Effector memory CD8-positive, alpha-beta T cell (primary cell): ENCODE measurements at regions not wholly inside any gene's neighbourhood (a gene's known extent, or its start where the extent isn't known, plus 50 kb on each side); places are given as distances from the start of the nearest gene placed in this dataset.
"Not testable (repeated sequence)": the region's sequence is repeated elsewhere in the genome, so short reads cannot be mapped to it uniquely, and the experiment has no call there.

ENCODE experiments used
- ATAC-seq: fragments of 150-1000 bp; cut with Tn5 transposase; replicated peaks from 2 replicates; pipeline ENCODE4 v1.10.0; 2021; ENCODE audit warnings: mild to moderate bottlenecking, moderate library complexity
- DNase-seq, 3 experiments: peaks; one replicate each; pipeline ENCODE4 v3.0.0; 2021
- H3K27ac Mint-ChIP-seq, 2 donors: one replicate each; pipeline ENCODE4 v1.8.0; 2022; ENCODE audit warnings: mild to moderate bottlenecking in 2 of 2, mixed read lengths in 2 of 2, moderate library complexity in 2 of 2
- H3K27me3 Mint-ChIP-seq, 2 donors: one replicate each; pipeline ENCODE4 v1.8.0; 2022; ENCODE audit warnings: mixed read lengths in 2 of 2
- H3K36me3 Mint-ChIP-seq: one replicate; pipeline ENCODE4 v1.8.0; 2022; ENCODE audit warnings: mild to moderate bottlenecking, moderate library complexity, mixed read lengths; ENCODE audit not compliant: insufficient read depth
- H3K4me1 Mint-ChIP-seq, 2 donors: one replicate each; pipeline ENCODE4 v1.8.0; 2022; ENCODE audit warnings: low read depth in 2 of 2, mixed read lengths in 2 of 2
- H3K4me3 Mint-ChIP-seq, 2 donors: one replicate each; pipeline ENCODE4 v1.8.0; 2022; ENCODE audit warnings: mild to moderate bottlenecking in 2 of 2, mixed read lengths in 2 of 2, moderate library complexity in 2 of 2
- H3K9me3 Mint-ChIP-seq, 2 donors: one replicate each; pipeline ENCODE4 v1.8.0; 2022; ENCODE audit warnings: mixed read lengths in 2 of 2

- DNase-seq, H3K36me3 Mint-ChIP-seq, H3K27ac Mint-ChIP-seq, H3K4me3 Mint-ChIP-seq, ATAC-seq, H3K9me3 Mint-ChIP-seq, H3K4me1 Mint-ChIP-seq: not testable (repeated sequence)
- H3K27me3 Mint-ChIP-seq: peaks cover 8 to 19% of the 10 kb centered on the region in 2 donors
These were observed 180.2 kb downstream of the TBC1D2B start for GRCh38 chr15:77897113-77897895.

- H3K4me1 Mint-ChIP-seq, H3K36me3 Mint-ChIP-seq, ATAC-seq, H3K4me3 Mint-ChIP-seq, DNase-seq, H3K27ac Mint-ChIP-seq, H3K9me3 Mint-ChIP-seq: not testable (repeated sequence)
- peaks cover 8 to 28% of the 10 kb centered on the region in 2 donors for H3K27me3 Mint-ChIP-seq
These were observed 181.1 kb downstream of the TBC1D2B start for GRCh38 chr15:77896147-77897112.

GRCh38 chr15:77895742-77896141, 181.8 kb downstream of the TBC1D2B start:
- ATAC-seq: no peak
- Mint-ChIP-seq H3K27ac (no peak overlapping the region), H3K27me3 (peaks cover 8 to 28% of the 10 kb centered on the region in 2 donors), H3K4me1 (peaks cover 4 to 5% of the 10 kb centered on the region in 2 donors), H3K36me3 (no peaks in the 10 kb centered on the region), H3K4me3 (no peak overlapping the region), H3K9me3 (no peaks in the 10 kb centered on the region)
- no peak for DNase-seq

- not testable (repeated sequence) for H3K9me3 Mint-ChIP-seq, H3K36me3 Mint-ChIP-seq, DNase-seq, H3K4me1 Mint-ChIP-seq, H3K27ac Mint-ChIP-seq, H3K4me3 Mint-ChIP-seq, ATAC-seq
- H3K27me3 Mint-ChIP-seq: peaks cover 8 to 28% of the 10 kb centered on the region in 2 donors
These were observed 182.4 kb downstream of the TBC1D2B start for GRCh38 chr15:77895145-77895544.

GRCh38 chr15:77893671-77894640, 183.6 kb downstream of the TBC1D2B start:
- ATAC-seq, DNase-seq, H3K27ac Mint-ChIP-seq, H3K4me1 Mint-ChIP-seq, H3K4me3 Mint-ChIP-seq, H3K9me3 Mint-ChIP-seq, H3K36me3 Mint-ChIP-seq: not testable (repeated sequence)
- H3K27me3 Mint-ChIP-seq: peaks cover 8 to 35% of the 10 kb centered on the region in 2 donors

- H3K36me3 Mint-ChIP-seq, H3K9me3 Mint-ChIP-seq, H3K4me1 Mint-ChIP-seq, ATAC-seq, DNase-seq, H3K4me3 Mint-ChIP-seq, H3K27ac Mint-ChIP-seq: not testable (repeated sequence)
- peaks cover 8 to 35% of the 10 kb centered on the region in 2 donors for H3K27me3 Mint-ChIP-seq
These were observed 184.3 kb downstream of the TBC1D2B start for GRCh38 chr15:77893246-77893645.

- Mint-ChIP-seq H3K27ac (no peak overlapping the region), H3K4me3 (no peak overlapping the region), H3K36me3 (no peaks in the 10 kb centered on the region), H3K27me3 (peaks cover 8 to 35% of the 10 kb centered on the region in 2 donors), H3K9me3 (no peaks in the 10 kb centered on the region), H3K4me1 (peaks cover 4% of the 10 kb centered on the region in 2 donors)
- ATAC-seq: no peak
- no peak for DNase-seq
These were observed 185.2 kb downstream of the TBC1D2B start for GRCh38 chr15:77892335-77892734.

GRCh38 chr15:77891862-77892261, 185.6 kb downstream of the TBC1D2B start:
- not testable (repeated sequence) for H3K4me1 Mint-ChIP-seq, ATAC-seq, H3K36me3 Mint-ChIP-seq, H3K9me3 Mint-ChIP-seq, DNase-seq, H3K27ac Mint-ChIP-seq
- peak overlapping the region in 1 of 2 donors; percentile 18 for H3K4me3 Mint-ChIP-seq
- peaks cover 8 to 35% of the 10 kb centered on the region in 2 donors for H3K27me3 Mint-ChIP-seq

GRCh38 chr15:77890911-77891801, 186.4 kb downstream of the TBC1D2B start:
- H3K27me3 Mint-ChIP-seq: peaks cover 8 to 35% of the 10 kb centered on the region in 2 donors
- H3K9me3 Mint-ChIP-seq, DNase-seq, H3K36me3 Mint-ChIP-seq, H3K4me1 Mint-ChIP-seq: not testable (repeated sequence)
- peak; percentile 58 for ATAC-seq
- H3K4me3 Mint-ChIP-seq: peak overlapping the region in 1 of 2 donors; percentile 20
- H3K27ac Mint-ChIP-seq: peak overlapping the region in 1 of 2 donors; percentile 28

- not testable (repeated sequence) for H3K36me3 Mint-ChIP-seq, H3K4me3 Mint-ChIP-seq, H3K9me3 Mint-ChIP-seq, H3K4me1 Mint-ChIP-seq, H3K27ac Mint-ChIP-seq, ATAC-seq, DNase-seq
- peaks cover 5 to 30% of the 10 kb centered on the region in 2 donors for H3K27me3 Mint-ChIP-seq
These were observed 187.4 kb downstream of the TBC1D2B start for GRCh38 chr15:77889828-77890725.

- H3K4me3 Mint-ChIP-seq: no peak overlapping the region
- no peaks in the 10 kb centered on the region for H3K9me3 Mint-ChIP-seq
- DNase-seq: no peak
- H3K27ac Mint-ChIP-seq: no peak overlapping the region
- no peaks in the 10 kb centered on the region for H3K36me3 Mint-ChIP-seq
- peaks cover 0 to 21% of the 10 kb centered on the region in 2 donors for H3K27me3 Mint-ChIP-seq
- peaks cover 4% of the 10 kb centered on the region in 2 donors for H3K4me1 Mint-ChIP-seq
- no peak for ATAC-seq
These were observed 188.3 kb downstream of the TBC1D2B start for GRCh38 chr15:77889009-77889806.
